ENCODE measurements at regions not wholly inside any gene's neighbourhood (a gene's known extent, or its start where the extent isn't known, plus 50 kb on each side); places are given as distances from the start of the nearest gene placed in this dataset.

GRCh38 chr3:125652349-125652748 lies 57.1 kb upstream of the OSBPL11 start:
- TF ChIP-seq CTCF (IDR thresholded peaks at IDR 0.05; ENCODE audit: insufficient read depth, low read depth, low read length) = no peak
- TF ChIP-seq EZH2 (IDR thresholded peaks at IDR 0.05; ENCODE audit: insufficient read depth, low read length) = no peak

Data from astrocyte (in vitro differentiated cells and primary cell).